ENCODE measurements at regions not wholly inside any gene's neighbourhood (a gene's known extent, or its start where the extent isn't known, plus 50 kb on each side); places are given as distances from the start of the nearest gene placed in this dataset.

- no peaks in the 10 kb centered on the region for H3K79me2 ChIP-seq (ENCODE audit: control insufficient read depth, insufficient read depth, low read length)
- H3K27ac ChIP-seq (ENCODE audit: low read length in 2 of 2) = no peak overlapping the region
- no peaks in the 10 kb centered on the region for H3K27me3 ChIP-seq (replicated peaks in 1 of 4; ENCODE audit: control extremely low read depth in 1 of 4, control insufficient read depth in 3 of 4, insufficient read depth in 4 of 4, low read length in 3 of 4)
- no peak overlapping the region for H3K4me2 ChIP-seq (replicated peaks; ENCODE audit: low read depth, low read length, poor library complexity, severe bottlenecking)
- DNase-seq (no peak), ATAC-seq (ENCODE audit: low read depth) (no peak)
- H3K36me3 ChIP-seq (replicated peaks in 1 of 2; ENCODE audit: control extremely low read depth in 1 of 2, control insufficient read depth in 1 of 2, extremely low read depth in 1 of 2, insufficient read depth in 2 of 2, low read length in 1 of 2) = no peaks in the 10 kb centered on the region
- H3K9me3 Mint-ChIP-seq (ENCODE audit: insufficient read depth) = peaks cover 3% of the 10 kb centered on the region
- no peaks in the 10 kb centered on the region for H3K4me1 ChIP-seq (ENCODE audit: control insufficient read depth in 2 of 2, insufficient read depth in 2 of 2, low read length in 2 of 2)
- 97% methylated on average over 11 of the region's 17 CpGs for WGBS (ENCODE audit: insufficient coverage)
- intact Hi-C loops (cut with micrococcal nuclease) = no loop called here
- no peak overlapping the region for H3K9ac ChIP-seq (ENCODE audit: low read length)
- H3K27ac Mint-ChIP-seq = no peak overlapping the region
- no peaks in the 10 kb centered on the region for H3K4me1 Mint-ChIP-seq
- H3K4me3 Mint-ChIP-seq = no peak overlapping the region
- no peak overlapping the region for H3K4me3 ChIP-seq (ENCODE audit: control extremely low read depth in 1 of 5, extremely low read depth in 1 of 5, insufficient read depth in 1 of 5, low read depth in 2 of 5, low read length in 4 of 5)
- H3K27me3 Mint-ChIP-seq = peaks cover 3% of the 10 kb centered on the region
- peaks cover 0 to 14% (median 0%) of the 10 kb centered on the region in 3 donors for H3K9me3 ChIP-seq (ENCODE audit: control extremely low read depth in 1 of 3, control insufficient read depth in 2 of 3, insufficient read depth in 1 of 3, low read length in 2 of 3)
- POLR2A ChIA-PET = no interaction called here
- CTCF ChIA-PET = no interaction called here
- no peak for TF ChIP-seq EZH2 (IDR thresholded peaks at IDR 0.05; ENCODE audit: borderline replicate concordance, insufficient read depth, low read depth, low read length, poor library complexity, severe bottlenecking)
- TF ChIP-seq CTCF (IDR thresholded peaks at IDR 0.05) = no peak
- no peak overlapping the region for H2AFZ ChIP-seq (ENCODE audit: insufficient read depth, low read depth, low read length, poor library complexity, severe bottlenecking)
- no peaks in the 10 kb centered on the region for H4K20me1 ChIP-seq (ENCODE audit: control insufficient read depth, insufficient read depth, low read length, poor library complexity, severe bottlenecking)
These were observed 203.2 kb upstream of the SHH start for GRCh38 chr7:156015237-156016020.

DNA sequence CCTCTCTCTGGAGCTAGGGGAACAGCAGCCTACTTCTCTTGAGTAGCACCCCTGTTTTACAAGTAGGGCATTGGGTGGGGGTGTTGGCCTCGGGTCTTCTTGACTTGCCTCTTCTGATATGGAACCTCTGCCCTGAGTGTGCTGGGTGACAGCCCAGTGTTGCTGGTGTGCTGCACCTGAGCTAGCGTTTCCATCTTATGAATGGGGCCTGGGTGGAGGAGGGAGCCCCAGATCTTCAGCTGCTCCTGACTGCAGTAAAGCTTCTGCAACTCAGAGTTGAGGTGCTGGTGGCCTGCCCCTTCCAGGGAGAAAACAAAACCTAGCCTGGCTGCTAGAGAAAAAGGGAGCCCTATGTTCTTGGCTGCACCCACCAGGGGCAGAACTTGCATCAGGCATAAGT lies 202.5 kb upstream of the SHH start:
- TF ChIP-seq EZH2 (IDR thresholded peaks at IDR 0.05; ENCODE audit: borderline replicate concordance, insufficient read depth, low read depth, low read length, poor library complexity, severe bottlenecking) = no peak
- no peak for TF ChIP-seq CTCF (IDR thresholded peaks at IDR 0.05)
- no peak for ATAC-seq (ENCODE audit: low read depth)
- CTCF ChIA-PET = no interaction called here

More for the DNA sequence above, 202.5 kb upstream of the SHH start:
- H3K4me3 ChIP-seq (ENCODE audit: control extremely low read depth in 1 of 5, extremely low read depth in 1 of 5, insufficient read depth in 1 of 5, low read depth in 2 of 5, low read length in 4 of 5) = no peak overlapping the region
- POLR2A ChIA-PET = no interaction called here
- WGBS (ENCODE audit: insufficient coverage) = 90% methylated on average over 2 of the region's 2 CpGs
- H3K9ac ChIP-seq (ENCODE audit: low read length) = no peak overlapping the region
- no peaks in the 10 kb centered on the region for H3K36me3 ChIP-seq (replicated peaks in 1 of 2; ENCODE audit: control extremely low read depth in 1 of 2, control insufficient read depth in 1 of 2, extremely low read depth in 1 of 2, insufficient read depth in 2 of 2, low read length in 1 of 2)
- no peak overlapping the region for H3K27ac ChIP-seq (ENCODE audit: low read length in 2 of 2)
- H3K9me3 Mint-ChIP-seq (ENCODE audit: insufficient read depth) = peaks cover 3% of the 10 kb centered on the region
- H3K27ac Mint-ChIP-seq = no peak overlapping the region
- no peaks in the 10 kb centered on the region for H3K4me1 Mint-ChIP-seq
- H3K4me3 Mint-ChIP-seq = no peak overlapping the region
- intact Hi-C loops (cut with micrococcal nuclease) = no loop called here
- peaks cover 3% of the 10 kb centered on the region for H3K27me3 Mint-ChIP-seq
- DNase-seq = no peak
- H2AFZ ChIP-seq (ENCODE audit: insufficient read depth, low read depth, low read length, poor library complexity, severe bottlenecking) = no peak overlapping the region
- H4K20me1 ChIP-seq (ENCODE audit: control insufficient read depth, insufficient read depth, low read length, poor library complexity, severe bottlenecking) = no peaks in the 10 kb centered on the region
- no peaks in the 10 kb centered on the region for H3K4me1 ChIP-seq (ENCODE audit: control insufficient read depth in 2 of 2, insufficient read depth in 2 of 2, low read length in 2 of 2)
- no peaks in the 10 kb centered on the region for H3K79me2 ChIP-seq (ENCODE audit: control insufficient read depth, insufficient read depth, low read length)
- no peaks in the 10 kb centered on the region for H3K27me3 ChIP-seq (replicated peaks in 1 of 4; ENCODE audit: control extremely low read depth in 1 of 4, control insufficient read depth in 3 of 4, insufficient read depth in 4 of 4, low read length in 3 of 4)
- no peak overlapping the region for H3K4me2 ChIP-seq (replicated peaks; ENCODE audit: low read depth, low read length, poor library complexity, severe bottlenecking)
- H3K9me3 ChIP-seq (ENCODE audit: control extremely low read depth in 1 of 3, control insufficient read depth in 2 of 3, insufficient read depth in 1 of 3, low read length in 2 of 3) = peaks cover 0 to 13% (median 0%) of the 10 kb centered on the region in 3 donors

All from B cell (primary cell).